ENCODE measurements at regions not wholly inside any gene's neighbourhood (a gene's known extent, or its start where the extent isn't known, plus 50 kb on each side); places are given as distances from the start of the nearest gene placed in this dataset.

DNA sequence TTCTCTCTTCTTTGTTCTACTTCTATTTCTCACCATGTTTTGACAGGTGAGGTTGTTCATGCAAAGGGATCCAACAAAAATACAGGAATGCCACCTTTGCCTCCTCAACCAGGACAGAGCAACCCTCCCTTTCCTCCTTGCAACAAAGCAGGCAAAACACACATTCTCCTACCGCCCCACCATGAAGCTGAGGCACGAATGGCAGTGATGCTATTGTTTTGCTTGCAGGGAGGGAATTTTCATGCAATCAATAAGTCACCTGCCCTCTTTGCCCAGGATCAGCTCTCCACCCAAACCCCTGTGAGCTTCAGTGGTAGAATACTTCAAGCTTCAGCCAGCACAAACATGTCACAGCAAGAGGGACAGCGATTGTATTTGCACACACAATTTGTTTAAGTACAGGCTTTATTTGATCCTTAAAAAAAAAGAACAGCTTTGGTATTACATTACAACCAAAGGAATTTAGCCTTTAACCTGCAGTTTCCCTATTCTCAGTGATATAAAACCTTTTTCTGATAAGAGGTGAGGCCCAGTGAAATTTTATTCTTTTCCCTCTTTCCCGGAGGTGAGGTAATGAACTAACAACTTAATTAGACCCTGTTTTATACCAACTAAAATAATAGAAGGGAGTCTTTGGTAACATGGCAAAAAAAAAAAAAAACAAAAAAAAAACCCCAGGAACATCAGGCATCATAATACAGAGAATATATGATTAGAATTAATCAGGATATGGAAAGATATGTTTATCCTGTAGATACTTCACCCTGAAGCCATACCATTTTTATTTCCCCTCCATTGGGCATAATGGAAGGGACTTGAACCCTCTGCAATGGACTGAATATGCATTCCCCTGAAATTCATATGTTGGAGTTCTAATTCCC lies 87.0 kb upstream of the EEA1 start:
- no peak for DNase-seq

- DNase-seq: no peak
These were observed 87.8 kb upstream of the EEA1 start for GRCh38 chr12:93016752-93017350.

DNA sequence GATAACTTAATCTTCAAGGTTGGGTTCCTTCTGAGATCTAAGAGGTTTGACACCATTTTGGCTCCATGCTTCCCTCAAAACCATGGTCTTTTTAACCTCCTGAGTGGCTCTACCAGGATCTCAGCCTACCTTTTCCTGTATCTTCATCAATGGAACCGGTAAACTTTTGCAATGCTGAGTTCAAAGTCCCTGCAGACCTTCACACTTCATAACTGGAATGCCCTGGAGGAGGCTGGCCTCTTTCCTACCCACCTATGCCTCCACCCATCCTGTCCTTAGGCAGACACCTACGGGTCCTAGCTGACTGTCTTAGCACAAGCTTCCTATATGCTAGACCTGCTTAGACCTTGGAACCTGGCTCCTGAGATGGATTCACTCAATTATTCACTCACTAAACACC lies 89.5 kb upstream of the EEA1 start:
- DNase-seq: no peak

DNA sequence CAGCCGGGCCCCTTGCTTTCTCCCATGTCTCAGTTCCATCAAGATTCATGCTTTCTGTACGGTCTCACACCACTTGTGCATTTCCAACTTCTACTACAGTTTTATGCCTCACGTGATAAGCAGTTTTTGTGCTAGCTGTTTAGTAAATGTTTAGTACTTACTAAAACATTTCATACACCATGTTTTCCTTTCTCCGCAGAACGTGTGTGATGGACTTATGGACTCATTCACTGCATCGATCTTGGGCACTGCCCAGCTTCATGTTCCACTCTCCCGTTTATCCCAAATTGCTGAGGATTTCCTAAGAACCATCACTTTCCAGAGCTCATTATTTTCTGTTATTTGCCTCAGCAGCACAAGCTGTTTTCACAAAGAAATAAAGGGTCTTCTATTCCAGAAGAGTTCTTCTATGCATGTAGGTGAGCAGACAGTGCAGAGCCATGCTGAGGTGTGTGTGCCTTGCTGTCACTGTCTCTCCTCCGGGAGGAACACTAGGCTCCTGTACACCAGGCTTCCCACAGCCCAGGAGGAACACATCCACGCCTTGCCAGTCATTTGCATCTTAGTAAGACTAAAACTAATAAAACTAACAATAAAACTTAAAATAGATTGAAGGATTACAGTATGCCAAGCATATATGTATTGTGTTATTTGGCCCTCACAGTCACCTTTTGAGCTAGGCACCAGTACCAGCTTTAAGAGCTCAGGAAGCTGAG lies 90.3 kb upstream of the EEA1 start:
- DNase-seq: no peak

- DNase-seq: no peak
These were observed 91.0 kb upstream of the EEA1 start for GRCh38 chr12:93019975-93020630.

DNA sequence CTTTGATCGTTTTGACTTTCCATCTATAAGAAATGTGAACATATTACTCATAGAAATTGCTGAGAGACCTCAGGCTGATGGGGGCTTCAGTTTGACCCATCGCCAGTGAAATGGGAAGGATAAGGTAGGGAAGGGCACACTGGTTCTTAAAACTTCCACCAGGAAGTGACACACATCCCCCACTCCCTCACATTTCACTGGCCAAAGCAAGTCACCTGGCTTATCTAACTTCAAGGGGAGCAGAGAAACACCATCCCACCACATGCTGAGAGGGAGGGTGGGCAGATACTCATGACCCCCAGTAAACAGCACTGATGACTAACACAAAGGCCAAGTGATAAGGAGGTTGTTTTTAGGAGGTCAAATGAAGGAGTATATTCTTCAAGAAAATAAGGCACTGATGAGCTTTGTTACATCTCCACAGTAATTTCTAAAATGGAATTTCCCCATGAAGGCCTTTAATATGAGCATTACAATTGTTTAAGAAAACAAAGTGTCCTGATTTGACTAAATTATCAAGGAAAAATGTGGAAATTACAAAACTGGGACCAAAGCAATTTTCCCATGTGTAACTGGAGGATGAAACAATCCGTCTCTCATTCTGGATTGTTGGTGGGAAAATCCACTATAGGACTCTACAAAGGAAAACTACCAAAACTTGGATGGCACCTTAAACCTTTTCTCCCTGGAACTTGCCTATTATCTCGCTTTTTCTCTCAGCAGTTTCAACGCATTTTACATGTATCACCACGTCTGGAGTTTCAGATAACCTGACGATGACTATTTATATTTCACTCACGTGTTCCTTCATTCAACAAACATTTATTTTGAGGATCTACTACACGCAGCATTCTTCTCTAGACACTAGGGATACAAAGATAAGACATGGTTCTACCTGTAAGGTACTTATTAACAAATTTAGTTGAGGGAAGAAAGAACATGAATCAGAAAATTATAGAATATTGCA lies 91.8 kb upstream of the EEA1 start:
- no peak for DNase-seq

DNA sequence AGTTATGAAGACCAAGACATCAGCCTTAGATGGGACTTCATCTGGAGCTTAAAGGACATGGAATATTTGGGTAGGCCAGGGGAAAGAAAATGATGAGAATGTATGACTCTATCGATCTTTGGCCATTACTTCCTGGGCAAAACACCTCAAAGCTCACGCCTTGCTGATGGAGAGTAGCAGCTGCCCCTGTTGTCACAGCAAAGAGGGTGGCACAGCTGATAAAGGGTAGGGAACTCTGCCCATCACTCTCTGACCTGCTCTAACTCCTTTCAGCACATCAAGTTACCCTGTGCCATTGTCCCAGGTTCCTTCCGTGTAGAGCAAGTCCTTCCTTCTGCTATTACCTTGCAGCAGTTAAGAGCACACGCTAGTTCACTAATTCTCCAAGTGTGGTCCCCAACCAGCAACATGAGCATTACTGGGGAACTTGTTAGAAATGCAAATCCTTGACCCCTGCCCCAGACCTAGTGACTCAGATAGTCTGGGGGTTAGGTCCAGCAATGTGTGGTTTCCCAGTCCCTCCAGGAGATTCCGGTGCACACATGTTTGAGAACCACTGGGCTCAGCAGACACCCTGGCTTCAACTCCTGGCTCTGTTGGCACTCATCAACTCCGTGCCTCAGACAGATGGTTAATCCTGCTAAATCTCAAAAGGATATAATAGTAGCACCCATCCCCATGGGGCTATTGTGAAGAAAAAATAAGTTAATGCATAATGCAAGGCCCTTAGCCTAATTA lies 93.7 kb upstream of the EEA1 start:
- DNase-seq: no peak

DNA sequence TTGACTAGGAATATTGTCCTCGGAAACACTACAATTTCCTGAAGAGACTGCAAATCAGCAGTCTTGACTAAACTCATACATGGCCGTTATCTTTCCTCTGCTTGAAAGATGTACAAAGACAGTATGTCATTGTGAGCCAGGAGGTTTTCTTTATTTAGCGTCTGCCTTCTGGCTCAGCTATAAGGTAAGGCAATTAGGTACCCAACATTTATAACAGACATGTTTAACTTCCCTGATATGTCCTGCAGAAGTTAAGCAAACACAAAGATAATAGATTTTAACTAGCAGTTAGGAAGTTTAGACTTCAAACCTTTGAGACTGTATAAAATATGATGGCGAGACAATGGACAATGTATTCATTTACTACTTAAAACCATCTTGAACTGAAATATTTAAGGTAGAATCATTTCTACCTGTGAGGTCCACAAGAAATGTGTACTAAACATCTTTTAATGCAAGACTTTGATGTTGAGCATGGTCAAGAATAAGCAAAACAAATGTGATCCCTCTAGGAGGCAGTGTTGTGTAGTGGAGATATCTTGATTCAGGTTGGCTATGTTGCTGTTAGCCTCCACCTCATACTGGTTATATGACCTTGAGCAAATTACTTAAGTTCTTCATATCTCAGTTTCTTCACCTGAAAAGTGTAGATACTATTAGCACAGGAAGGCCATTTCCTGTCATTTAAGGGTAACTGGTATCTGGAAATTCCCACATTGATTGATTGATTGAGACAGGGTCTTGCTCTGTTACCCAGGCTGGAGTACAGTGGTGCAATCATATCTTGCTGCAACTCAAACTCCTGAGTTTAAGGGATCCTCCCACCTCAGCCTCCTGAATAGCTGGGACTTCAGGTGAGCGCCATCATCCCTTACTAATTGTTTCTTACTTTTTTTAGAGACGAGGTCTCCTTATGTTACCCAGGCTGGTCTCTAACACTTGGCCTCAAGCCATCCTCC lies 96.3 kb upstream of the EEA1 start:
- no peak for DNase-seq

DNA sequence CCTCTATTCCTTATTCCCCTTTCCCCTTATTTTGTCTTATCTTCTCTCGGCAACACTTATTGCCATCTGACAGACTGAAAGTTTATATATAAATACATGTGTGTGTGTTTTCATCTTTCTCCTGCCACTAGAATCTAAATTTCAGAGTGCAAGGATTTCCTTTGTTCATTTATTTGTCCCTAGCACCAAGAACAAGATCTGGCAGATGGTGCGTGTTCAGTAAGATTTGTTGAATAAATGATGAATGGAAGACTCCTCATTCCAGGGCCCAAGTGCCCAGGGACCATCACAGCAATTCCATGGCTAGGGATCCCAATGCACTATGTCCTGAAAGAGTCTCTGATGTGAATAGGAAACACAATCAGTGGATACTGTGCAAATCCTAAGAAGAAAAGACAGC lies 97.9 kb upstream of the EEA1 start:
- DNase-seq: no peak

- DNase-seq: no peak
These were observed 100.0 kb upstream of the EEA1 start for GRCh38 chr12:93029091-93029490.

- no peak for DNase-seq
These were observed 101.9 kb upstream of the EEA1 start for GRCh38 chr12:93031028-93031427.

- DNase-seq: no peak
These were observed 103.7 kb upstream of the EEA1 start for GRCh38 chr12:93032758-93033157.

- DNase-seq: no peak
These were observed 104.9 kb upstream of the EEA1 start for GRCh38 chr12:93033948-93034347.

- DNase-seq: no peak
These were observed 110.0 kb upstream of the EEA1 start for GRCh38 chr12:93039062-93039461.

DNA sequence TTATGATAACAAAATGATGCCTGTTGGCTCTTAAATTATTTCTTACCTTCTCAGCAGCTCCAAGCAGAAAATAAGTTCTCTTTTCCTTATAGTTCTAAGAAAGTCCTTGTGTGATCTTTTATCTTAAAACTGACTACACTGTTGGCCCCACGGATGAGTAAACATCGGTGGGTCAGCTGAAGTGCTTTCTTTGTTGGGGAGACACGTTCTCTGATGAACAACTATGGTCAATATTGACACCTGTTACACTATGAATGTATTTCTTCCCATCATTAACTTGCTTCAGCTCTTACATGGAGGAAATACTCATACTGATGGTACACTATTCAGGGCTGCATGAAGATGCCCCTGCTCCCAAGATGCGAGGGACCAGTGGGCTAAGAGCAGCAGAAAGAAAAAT lies 110.8 kb upstream of the EEA1 start:
- DNase-seq: no peak

GRCh38 chr12:93040367-93040766 lies 111.3 kb upstream of the EEA1 start:
- no peak for DNase-seq

GRCh38 chr12:93041416-93041815 lies 112.3 kb upstream of the EEA1 start:
- no peak for DNase-seq

DNA sequence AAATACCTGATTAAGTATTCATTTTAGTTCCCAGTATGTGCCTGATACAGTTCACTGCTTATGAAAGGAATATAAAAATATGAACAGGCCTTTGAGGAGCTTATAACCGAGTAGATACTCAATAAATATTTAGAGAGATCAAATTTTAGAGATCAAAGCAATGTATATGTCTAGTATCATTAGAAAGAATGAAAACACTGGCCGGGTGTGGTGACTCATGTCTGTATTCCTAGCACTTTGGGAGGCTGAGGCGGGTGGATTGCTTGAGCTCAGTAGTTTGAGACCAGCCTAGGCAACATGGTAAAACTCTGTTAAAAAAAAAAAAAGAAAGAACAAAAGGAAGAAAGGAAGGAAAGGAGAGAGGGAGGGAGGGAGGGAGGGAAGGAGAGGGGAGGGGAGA lies 113.2 kb upstream of the EEA1 start:
- DNase-seq: no peak

GRCh38 chr12:93042684-93043083 lies 113.6 kb upstream of the EEA1 start:
- DNase-seq: no peak

- no peak for DNase-seq
These were observed 114.2 kb upstream of the EEA1 start for GRCh38 chr12:93043192-93043876.

All from activated T-cell treated with anti-CD3 and anti-CD28 coated beads, Interleukin-2, amount 50 U/mL, for 48 hours (primary cell).